IMR-90 (cell line): ENCODE measurements at regions not wholly inside any gene's neighbourhood (a gene's known extent, or its start where the extent isn't known, plus 50 kb on each side); places are given as distances from the start of the nearest gene placed in this dataset.

ENCODE experiments used
- ATAC-seq: fragments of 200-7000 bp; cut with Tn5 transposase; 2 replicates; pipeline ENCODE4 v1.9.1; 2020; ENCODE audit warnings: low read depth, mild to moderate bottlenecking, moderate library complexity
- BruUV-seq: library from RNA; stranded (reverse); fragments of 400-500 nt; replicated peaks from 2 replicates; lab custom pipeline; 2021; lab: Mats Ljungman, UMichigan
- CTCF ChIA-PET: fragments of 300-600 bp; formaldehyde crosslinking; extraction: SDS; loops from one replicate; lab custom pipeline; 2021; ENCODE audit warnings: antibody characterized with exemption; lab: Yijun Ruan, JAX
- POLR2A ChIA-PET: fragments of 300-600 bp; sonication (Branson Sonifier 250); formaldehyde crosslinking; loops from one replicate; lab custom pipeline; 2022; ENCODE audit warnings: antibody characterized with exemption; ENCODE audit not compliant: unreplicated experiment; lab: Charles Lee
- DNase-seq: peaks from one replicate; pipeline ENCODE4 v3.0.0; 2013
- H2AFZ ChIP-seq: replicated peaks from 2 replicates; pipeline ENCODE3; 2013; ENCODE audit warnings: low read length, mild to moderate bottlenecking; ENCODE audit not compliant: poor library complexity
- H2AK5ac ChIP-seq: 2 replicates; pipeline ENCODE4 v1.6.1; 2013; ENCODE audit warnings: low read depth, low read length, inconsistent platforms
- H2AK9ac ChIP-seq: replicated peaks from 2 replicates; pipeline ENCODE3; 2013; ENCODE audit warnings: mild to moderate bottlenecking, low read depth, low read length, moderate library complexity; ENCODE audit not compliant: poor library complexity
- H2BK120ac ChIP-seq: 2 replicates; pipeline ENCODE4 v1.6.1; 2013; ENCODE audit warnings: low read depth, low read length, inconsistent platforms
- H2BK15ac ChIP-seq: 3 replicates; pipeline ENCODE4 v1.6.1; 2013; ENCODE audit warnings: low read depth, low read length, inconsistent platforms
- H2BK20ac ChIP-seq: 2 replicates; pipeline ENCODE4 v1.6.1; 2013; ENCODE audit warnings: low read depth, mild to moderate bottlenecking, inconsistent platforms, low read length, moderate library complexity
- H2BK5ac ChIP-seq: 2 replicates; pipeline ENCODE4 v1.6.1; 2013; ENCODE audit warnings: mild to moderate bottlenecking, low read depth, low read length, inconsistent platforms; ENCODE audit not compliant: poor library complexity, severe bottlenecking
- H3K14ac ChIP-seq: replicated peaks from 2 replicates; pipeline ENCODE4 v1.6.1; 2013; ENCODE audit warnings: low read depth, low read length, inconsistent platforms
- H3K18ac ChIP-seq: 2 replicates; pipeline ENCODE4 v1.6.1; 2013; ENCODE audit warnings: low read depth, low read length, control low read depth
- H3K23ac ChIP-seq: 2 replicates; pipeline ENCODE4 v1.6.1; 2013; ENCODE audit warnings: low read depth, low read length, inconsistent platforms
- H3K27ac ChIP-seq: 2 replicates; pipeline ENCODE4 v1.5.1; 2013; ENCODE audit warnings: mild to moderate bottlenecking, control low read depth, low read length; ENCODE audit not compliant: insufficient read depth
- H3K27me3 ChIP-seq: 2 replicates; pipeline ENCODE4 v1.6.1; 2013; ENCODE audit warnings: low read length; ENCODE audit not compliant: control insufficient read depth, insufficient read depth
- H3K36me3 ChIP-seq: 2 replicates; pipeline ENCODE4 v1.6.1; 2013; ENCODE audit warnings: low read length, mixed read lengths; ENCODE audit not compliant: control insufficient read depth, insufficient read depth
- H3K4ac ChIP-seq: 2 replicates; pipeline ENCODE4 v1.6.1; 2013; ENCODE audit warnings: low read depth, low read length, inconsistent platforms
- H3K4me1 ChIP-seq: 2 replicates; pipeline ENCODE4 v1.6.1; 2013; ENCODE audit warnings: low read length, mixed read lengths; ENCODE audit not compliant: control insufficient read depth, insufficient read depth
- H3K4me2 ChIP-seq: 2 replicates; pipeline ENCODE4 v1.6.1; 2013; ENCODE audit warnings: low read depth, mild to moderate bottlenecking, control low read depth, low read length, moderate library complexity
- H3K4me3 ChIP-seq: 2 replicates; pipeline ENCODE4 v1.5.1; 2013; ENCODE audit warnings: low read depth, mild to moderate bottlenecking, control low read depth, low read length, moderate library complexity; ENCODE audit not compliant: insufficient read depth
- H3K56ac ChIP-seq: 2 replicates; pipeline ENCODE4 v1.6.1; 2013; ENCODE audit warnings: low read length, inconsistent platforms; ENCODE audit not compliant: insufficient read depth; ENCODE audit errors: extremely low read depth
- H3K79me1 ChIP-seq, 2 experiments: 2 replicates each; pipeline ENCODE4 v1.6.1; 2013; ENCODE audit warnings: low read length in 2 of 2, inconsistent platforms in 1 of 2, low read depth in 1 of 2
- H3K9ac ChIP-seq: 2 replicates; pipeline ENCODE4 v1.6.1; 2013; ENCODE audit warnings: low read depth, low read length, control low read depth
- H3K9me1 ChIP-seq: 2 replicates; pipeline ENCODE4 v1.6.1; 2013; ENCODE audit warnings: low read length, inconsistent platforms; ENCODE audit not compliant: insufficient read depth
- H3K9me3 ChIP-seq: 2 replicates; pipeline ENCODE4 v1.6.1; 2013; ENCODE audit warnings: low read length; ENCODE audit not compliant: control insufficient read depth, insufficient read depth
- H4K20me1 ChIP-seq: 2 replicates; pipeline ENCODE4 v1.6.1; 2013; ENCODE audit warnings: low read length, inconsistent platforms; ENCODE audit not compliant: insufficient read depth
- H4K5ac ChIP-seq: 2 replicates; pipeline ENCODE4 v1.6.1; 2013; ENCODE audit warnings: mild to moderate bottlenecking, low read depth, low read length, control low read depth
- H4K8ac ChIP-seq, 2 experiments: 2 replicates each; pipeline ENCODE4 v1.6.1; 2013; ENCODE audit warnings: low read depth in 2 of 2, low read length in 2 of 2, control low read depth in 1 of 2, inconsistent platforms in 1 of 2
- H4K91ac ChIP-seq: 2 replicates; pipeline ENCODE4 v1.6.1; 2013; ENCODE audit warnings: low read depth, low read length, inconsistent platforms; ENCODE audit not compliant: insufficient read depth
- CHD1 ChIP-seq: IDR thresholded peaks from 2 replicates; pipeline ENCODE4 v1.6.1; 2012; ENCODE audit warnings: low read depth, low read length, improper control_type of control experiment
- CTCF ChIP-seq: conservative IDR thresholded peaks from 2 replicates; pipeline ENCODE4 v1.5.1; 2012; ENCODE audit warnings: mild to moderate bottlenecking, low read depth, low read length, improper control_type of control experiment
- ELK1 ChIP-seq: fragments of 150-350 bp; IDR thresholded peaks from 2 replicates; pipeline ENCODE4 v1.6.1; 2016; ENCODE audit warnings: low read depth, mild to moderate bottlenecking, low read length, moderate library complexity, borderline replicate concordance
- FOS ChIP-seq: fragments of 150-350 bp; IDR thresholded peaks from 2 replicates; pipeline ENCODE4 v1.6.1; 2016; ENCODE audit warnings: low read depth, low read length
- POLR2A ChIP-seq: IDR thresholded peaks from 2 replicates; pipeline ENCODE4 v1.6.1; 2012; ENCODE audit warnings: mild to moderate bottlenecking, low read depth, low read length
- RAD21 ChIP-seq: IDR thresholded peaks from 2 replicates; pipeline ENCODE4 v1.6.1; 2012; ENCODE audit warnings: low read length, improper control_type of control experiment
- RCOR1 ChIP-seq: IDR thresholded peaks from 2 replicates; pipeline ENCODE4 v1.6.1; 2012; ENCODE audit warnings: mild to moderate bottlenecking, low read length, improper control_type of control experiment; ENCODE audit not compliant: insufficient replicate concordance
- RFX5 ChIP-seq: IDR thresholded peaks from 2 replicates; pipeline ENCODE4 v1.8.0; 2012; ENCODE audit warnings: low read depth, mild to moderate bottlenecking, low read length, moderate library complexity
- SMC3 ChIP-seq: fragments of 150-350 bp; IDR thresholded peaks from 2 replicates; pipeline ENCODE4 v1.6.1; 2016; ENCODE audit warnings: low read depth, mild to moderate bottlenecking, antibody characterized with exemption, low read length, moderate library complexity
- USF2 ChIP-seq: fragments of 150-350 bp; IDR thresholded peaks from 2 replicates; pipeline ENCODE4 v1.6.1; 2017; ENCODE audit warnings: mild to moderate bottlenecking, antibody characterized with exemption, low read length, low read depth
- WGBS, 2 experiments: methylation state at CpG; one replicate each; pipeline versions ENCODE4 v1.1.5 to v1.1.7; 2013; ENCODE audit warnings: missing lambda C conversion rate in 2 of 2; ENCODE audit not compliant: insufficient read length in 1 of 2; ENCODE audit errors: extremely low coverage in 2 of 2; 5-methylcytosine and 5-hydroxymethylcytosine counted together
- dilution Hi-C: fragments of 300-500 bp; cut with HindIII; formaldehyde crosslinking; loops from one replicate; pipeline ENCODE4 v1.14.3; 2018; ENCODE audit warnings: low sequenced_read_pairs; ENCODE audit not compliant: unreplicated experiment
- in situ Hi-C: fragments of 300-500 bp; cut with MboI; formaldehyde crosslinking; loops from 3 replicates; pipeline ENCODE4 v1.14.3; 2019; ENCODE audit warnings: low sequenced_read_pairs, inconsistent platforms, mixed read lengths
- intact Hi-C: fragments of 100-400 bp; cut with micrococcal nuclease; formaldehyde crosslinking; loops from 2 replicates; pipeline ENCODE4 v1.10.0; 2022

GRCh38 chr11:116215471-116216113, 557.2 kb downstream of the BUD13 start:
- H2BK20ac ChIP-seq: no peak overlapping the region
- H4K5ac ChIP-seq: no peak overlapping the region
- no peak overlapping the region for H4K8ac ChIP-seq
- H3K9ac ChIP-seq: no peak overlapping the region
- ChIA-PET CTCF (interaction anchor here (0.6 kb wide), 1 partner anchor 471 kb away, joined by 4 read pairs; no protein-coding TSS in a partner anchor), POLR2A (no interaction called here)
- H3K27ac ChIP-seq: no peak overlapping the region
- H3K9me3 ChIP-seq: no peaks in the 10 kb centered on the region
- DNase-seq (no peak), ATAC-seq (no peak)
- no peaks in the 10 kb centered on the region for H3K79me1 ChIP-seq
- H3K4me1 ChIP-seq: no peaks in the 10 kb centered on the region
- no peak overlapping the region for H3K56ac ChIP-seq
- H2AK9ac ChIP-seq: no peak overlapping the region
- in situ Hi-C loops: loop anchor here (10.0 kb wide), 1 partner anchor 469 kb away; no protein-coding TSS in a partner anchor
- no peak overlapping the region for H3K14ac ChIP-seq
- no peak overlapping the region for H3K23ac ChIP-seq
- H3K4me3 ChIP-seq: no peak overlapping the region
- no peak overlapping the region for H2AK5ac ChIP-seq
- TF ChIP-seq SMC3 (no peak), RCOR1 (no peak), ELK1 (no peak), RAD21 (no peak), USF2 (no peak), CHD1 (no peak), RFX5 (no peak), POLR2A (no peak), CTCF (no peak), FOS (no peak)
- no peak overlapping the region for H2BK5ac ChIP-seq
- H3K18ac ChIP-seq: no peak overlapping the region
- BruUV-seq: no TSS peak
- intact Hi-C loops: no loop called here
- H3K27me3 ChIP-seq: no peaks in the 10 kb centered on the region; the same call in 1 of the 2 replicates
- H4K20me1 ChIP-seq: no peaks in the 10 kb centered on the region
- no peak overlapping the region for H4K91ac ChIP-seq
- H3K36me3 ChIP-seq: no peaks in the 10 kb centered on the region
- no peak overlapping the region for H3K4ac ChIP-seq
- no peak overlapping the region for H2AFZ ChIP-seq
- H2BK120ac ChIP-seq: no peak overlapping the region
- dilution Hi-C loops: no loop called here
- H3K9me1 ChIP-seq: no peaks in the 10 kb centered on the region
- H2BK15ac ChIP-seq: no peak overlapping the region
- no CpG with 5 or more reads among the region's 4 CpGs for WGBS, 2 experiments
- H3K4me2 ChIP-seq: no peak overlapping the region
